IMR-90 (cell line): ENCODE measurements at regions not wholly inside any gene's neighbourhood (a gene's known extent, or its start where the extent isn't known, plus 50 kb on each side); places are given as distances from the start of the nearest gene placed in this dataset.

Experiments used
- ATAC-seq: fragments of 200-7000 bp; cut with Tn5 transposase; 2 replicates; pipeline ENCODE4 v1.9.1; 2020; ENCODE audit warnings: low read depth, mild to moderate bottlenecking, moderate library complexity
- BruUV-seq: library from RNA; stranded (reverse); fragments of 400-500 nt; replicated peaks from 2 replicates; lab custom pipeline; 2021; lab: Mats Ljungman, UMichigan
- CTCF ChIA-PET: fragments of 300-600 bp; formaldehyde crosslinking; extraction: SDS; loops from one replicate; lab custom pipeline; 2021; ENCODE audit warnings: antibody characterized with exemption; lab: Yijun Ruan, JAX
- POLR2A ChIA-PET: fragments of 300-600 bp; sonication (Branson Sonifier 250); formaldehyde crosslinking; loops from one replicate; lab custom pipeline; 2022; ENCODE audit warnings: antibody characterized with exemption; ENCODE audit not compliant: unreplicated experiment; lab: Charles Lee
- DNase-seq: peaks from one replicate; pipeline ENCODE4 v3.0.0; 2013
- H2AFZ ChIP-seq: replicated peaks from 2 replicates; pipeline ENCODE3; 2013; ENCODE audit warnings: low read length, mild to moderate bottlenecking; ENCODE audit not compliant: poor library complexity
- H2AK5ac ChIP-seq: 2 replicates; pipeline ENCODE4 v1.6.1; 2013; ENCODE audit warnings: low read depth, low read length, inconsistent platforms
- H2AK9ac ChIP-seq: replicated peaks from 2 replicates; pipeline ENCODE3; 2013; ENCODE audit warnings: mild to moderate bottlenecking, low read depth, low read length, moderate library complexity; ENCODE audit not compliant: poor library complexity
- H2BK120ac ChIP-seq: 2 replicates; pipeline ENCODE4 v1.6.1; 2013; ENCODE audit warnings: low read depth, low read length, inconsistent platforms
- H2BK15ac ChIP-seq: 3 replicates; pipeline ENCODE4 v1.6.1; 2013; ENCODE audit warnings: low read depth, low read length, inconsistent platforms
- H2BK20ac ChIP-seq: 2 replicates; pipeline ENCODE4 v1.6.1; 2013; ENCODE audit warnings: low read depth, mild to moderate bottlenecking, inconsistent platforms, low read length, moderate library complexity
- H2BK5ac ChIP-seq: 2 replicates; pipeline ENCODE4 v1.6.1; 2013; ENCODE audit warnings: mild to moderate bottlenecking, low read depth, low read length, inconsistent platforms; ENCODE audit not compliant: poor library complexity, severe bottlenecking
- H3K14ac ChIP-seq: replicated peaks from 2 replicates; pipeline ENCODE4 v1.6.1; 2013; ENCODE audit warnings: low read depth, low read length, inconsistent platforms
- H3K18ac ChIP-seq: 2 replicates; pipeline ENCODE4 v1.6.1; 2013; ENCODE audit warnings: low read depth, low read length, control low read depth
- H3K23ac ChIP-seq: 2 replicates; pipeline ENCODE4 v1.6.1; 2013; ENCODE audit warnings: low read depth, low read length, inconsistent platforms
- H3K27ac ChIP-seq: 2 replicates; pipeline ENCODE4 v1.5.1; 2013; ENCODE audit warnings: mild to moderate bottlenecking, control low read depth, low read length; ENCODE audit not compliant: insufficient read depth
- H3K27me3 ChIP-seq: 2 replicates; pipeline ENCODE4 v1.6.1; 2013; ENCODE audit warnings: low read length; ENCODE audit not compliant: control insufficient read depth, insufficient read depth
- H3K36me3 ChIP-seq: 2 replicates; pipeline ENCODE4 v1.6.1; 2013; ENCODE audit warnings: low read length, mixed read lengths; ENCODE audit not compliant: control insufficient read depth, insufficient read depth
- H3K4ac ChIP-seq: 2 replicates; pipeline ENCODE4 v1.6.1; 2013; ENCODE audit warnings: low read depth, low read length, inconsistent platforms
- H3K4me1 ChIP-seq: 2 replicates; pipeline ENCODE4 v1.6.1; 2013; ENCODE audit warnings: low read length, mixed read lengths; ENCODE audit not compliant: control insufficient read depth, insufficient read depth
- H3K4me2 ChIP-seq: 2 replicates; pipeline ENCODE4 v1.6.1; 2013; ENCODE audit warnings: low read depth, mild to moderate bottlenecking, control low read depth, low read length, moderate library complexity
- H3K4me3 ChIP-seq: 2 replicates; pipeline ENCODE4 v1.5.1; 2013; ENCODE audit warnings: low read depth, mild to moderate bottlenecking, control low read depth, low read length, moderate library complexity; ENCODE audit not compliant: insufficient read depth
- H3K56ac ChIP-seq: 2 replicates; pipeline ENCODE4 v1.6.1; 2013; ENCODE audit warnings: low read length, inconsistent platforms; ENCODE audit not compliant: insufficient read depth; ENCODE audit errors: extremely low read depth
- H3K79me1 ChIP-seq, 2 experiments: 2 replicates each; pipeline ENCODE4 v1.6.1; 2013; ENCODE audit warnings: low read length in 2 of 2, inconsistent platforms in 1 of 2, low read depth in 1 of 2
- H3K9ac ChIP-seq: 2 replicates; pipeline ENCODE4 v1.6.1; 2013; ENCODE audit warnings: low read depth, low read length, control low read depth
- H3K9me1 ChIP-seq: 2 replicates; pipeline ENCODE4 v1.6.1; 2013; ENCODE audit warnings: low read length, inconsistent platforms; ENCODE audit not compliant: insufficient read depth
- H3K9me3 ChIP-seq: 2 replicates; pipeline ENCODE4 v1.6.1; 2013; ENCODE audit warnings: low read length; ENCODE audit not compliant: control insufficient read depth, insufficient read depth
- H4K20me1 ChIP-seq: 2 replicates; pipeline ENCODE4 v1.6.1; 2013; ENCODE audit warnings: low read length, inconsistent platforms; ENCODE audit not compliant: insufficient read depth
- H4K5ac ChIP-seq: 2 replicates; pipeline ENCODE4 v1.6.1; 2013; ENCODE audit warnings: mild to moderate bottlenecking, low read depth, low read length, control low read depth
- H4K8ac ChIP-seq, 2 experiments: 2 replicates each; pipeline ENCODE4 v1.6.1; 2013; ENCODE audit warnings: low read depth in 2 of 2, low read length in 2 of 2, control low read depth in 1 of 2, inconsistent platforms in 1 of 2
- H4K91ac ChIP-seq: 2 replicates; pipeline ENCODE4 v1.6.1; 2013; ENCODE audit warnings: low read depth, low read length, inconsistent platforms; ENCODE audit not compliant: insufficient read depth
- BHLHE40 ChIP-seq: fragments of 150-350 bp; IDR thresholded peaks from 2 replicates; pipeline ENCODE4 v1.6.1; 2016; ENCODE audit warnings: mild to moderate bottlenecking, low read depth, low read length
- CEBPB ChIP-seq: IDR thresholded peaks from 2 replicates; pipeline ENCODE4 v1.6.1; 2012; ENCODE audit warnings: low read depth, low read length, improper control_type of control experiment
- CHD1 ChIP-seq: IDR thresholded peaks from 2 replicates; pipeline ENCODE4 v1.6.1; 2012; ENCODE audit warnings: low read depth, low read length, improper control_type of control experiment
- FOS ChIP-seq: fragments of 150-350 bp; IDR thresholded peaks from 2 replicates; pipeline ENCODE4 v1.6.1; 2016; ENCODE audit warnings: low read depth, low read length
- MAFK ChIP-seq: IDR thresholded peaks from 2 replicates; pipeline ENCODE4 v1.6.1; 2012; ENCODE audit warnings: low read depth, low read length, improper control_type of control experiment
- MAZ ChIP-seq: IDR thresholded peaks from 2 replicates; pipeline ENCODE4 v1.6.1; 2012; ENCODE audit warnings: low read depth, mild to moderate bottlenecking, low read length, improper control_type of control experiment, moderate library complexity, borderline replicate concordance
- MXI1 ChIP-seq: IDR thresholded peaks from 2 replicates; pipeline ENCODE4 v1.6.1; 2012; ENCODE audit warnings: low read depth, mild to moderate bottlenecking, low read length, moderate library complexity, borderline replicate concordance
- NFE2L2 ChIP-seq: fragments of 150-350 bp; IDR thresholded peaks from 2 replicates; pipeline ENCODE4 v1.6.1; 2016; ENCODE audit warnings: low read depth, mild to moderate bottlenecking, low read length
- POLR2A ChIP-seq: IDR thresholded peaks from 2 replicates; pipeline ENCODE4 v1.6.1; 2012; ENCODE audit warnings: mild to moderate bottlenecking, low read depth, low read length
- RAD21 ChIP-seq: IDR thresholded peaks from 2 replicates; pipeline ENCODE4 v1.6.1; 2012; ENCODE audit warnings: low read length, improper control_type of control experiment
- RCOR1 ChIP-seq: IDR thresholded peaks from 2 replicates; pipeline ENCODE4 v1.6.1; 2012; ENCODE audit warnings: mild to moderate bottlenecking, low read length, improper control_type of control experiment; ENCODE audit not compliant: insufficient replicate concordance
- RFX5 ChIP-seq: IDR thresholded peaks from 2 replicates; pipeline ENCODE4 v1.8.0; 2012; ENCODE audit warnings: low read depth, mild to moderate bottlenecking, low read length, moderate library complexity
- SMC3 ChIP-seq: fragments of 150-350 bp; IDR thresholded peaks from 2 replicates; pipeline ENCODE4 v1.6.1; 2016; ENCODE audit warnings: low read depth, mild to moderate bottlenecking, antibody characterized with exemption, low read length, moderate library complexity
- WGBS, 2 experiments: methylation state at CpG; one replicate each; pipeline versions ENCODE4 v1.1.5 to v1.1.7; 2013; ENCODE audit warnings: missing lambda C conversion rate in 2 of 2; ENCODE audit not compliant: insufficient read length in 1 of 2; ENCODE audit errors: extremely low coverage in 2 of 2; 5-methylcytosine and 5-hydroxymethylcytosine counted together
- dilution Hi-C: fragments of 300-500 bp; cut with HindIII; formaldehyde crosslinking; loops from one replicate; pipeline ENCODE4 v1.14.3; 2018; ENCODE audit warnings: low sequenced_read_pairs; ENCODE audit not compliant: unreplicated experiment
- in situ Hi-C: fragments of 300-500 bp; cut with MboI; formaldehyde crosslinking; loops from 3 replicates; pipeline ENCODE4 v1.14.3; 2019; ENCODE audit warnings: low sequenced_read_pairs, inconsistent platforms, mixed read lengths
- intact Hi-C: fragments of 100-400 bp; cut with micrococcal nuclease; formaldehyde crosslinking; loops from 2 replicates; pipeline ENCODE4 v1.10.0; 2022
- TF ChIP-seq, protein P1 (sequence below): fragments of 150-350 bp; IDR thresholded peaks from 2 replicates; pipeline ENCODE4 v1.6.1; 2016; ENCODE audit warnings: low read depth, mild to moderate bottlenecking, low read length, moderate library complexity, borderline replicate concordance
- TF ChIP-seq, protein P2 (sequence below): fragments of 150-350 bp; IDR thresholded peaks from 2 replicates; pipeline ENCODE4 v1.6.1; 2017; ENCODE audit warnings: mild to moderate bottlenecking, antibody characterized with exemption, low read length, low read depth
- TF ChIP-seq, protein P3 (sequence below): conservative IDR thresholded peaks from 2 replicates; pipeline ENCODE4 v1.5.1; 2012; ENCODE audit warnings: mild to moderate bottlenecking, low read depth, low read length, improper control_type of control experiment

DNA sequence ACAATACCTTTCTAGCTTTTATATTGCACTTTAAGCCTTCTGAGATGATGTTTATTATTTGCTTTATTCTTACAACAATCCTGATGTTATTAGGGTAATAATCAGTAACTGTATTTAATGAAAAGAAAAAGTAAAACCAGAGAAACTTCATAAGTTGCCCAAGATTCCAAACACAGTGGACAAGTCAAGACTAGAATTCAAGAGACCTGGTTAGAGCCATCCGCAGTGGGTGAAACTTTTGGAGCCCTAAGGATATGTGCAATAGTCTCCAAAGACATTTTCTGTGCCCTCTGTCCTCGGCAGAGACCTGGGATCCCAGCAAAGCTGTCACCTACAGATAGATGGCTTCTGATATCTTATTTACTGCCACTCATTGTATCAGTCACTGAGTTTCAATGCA, 106.8 kb upstream of the DPT start:
- no peaks in the 10 kb centered on the region for H3K36me3 ChIP-seq
- no TSS peak for BruUV-seq
- no peak overlapping the region for H3K9ac ChIP-seq
- no peaks in the 10 kb centered on the region for H4K20me1 ChIP-seq
- ATAC-seq (no peak), DNase-seq (no peak)
- no CpG with 5 or more reads among the region's 2 CpGs for WGBS, 2 experiments
- ChIA-PET CTCF (no interaction called here), POLR2A (no interaction called here)
- H2AK5ac ChIP-seq: no peak overlapping the region
- H3K4me3 ChIP-seq: no peak overlapping the region
- in situ Hi-C loops (no loop called here), intact Hi-C loops (no loop called here), dilution Hi-C loops (no loop called here)
- no peaks in the 10 kb centered on the region for H3K27me3 ChIP-seq
- no peak overlapping the region for H3K56ac ChIP-seq
- H2AFZ ChIP-seq: no peak overlapping the region
- H2AK9ac ChIP-seq: no peak overlapping the region
- H3K9me1 ChIP-seq: no peaks in the 10 kb centered on the region; the same call in 1 of the 2 replicates
- H4K8ac ChIP-seq: no peak overlapping the region
- no peak overlapping the region for H2BK120ac ChIP-seq
- no peaks in the 10 kb centered on the region for H3K9me3 ChIP-seq
- no peak overlapping the region for H2BK5ac ChIP-seq
- no peak overlapping the region for H2BK20ac ChIP-seq
- no peak overlapping the region for H4K5ac ChIP-seq
- H2BK15ac ChIP-seq: no peak overlapping the region
- no peak overlapping the region for H3K4ac ChIP-seq
- H4K91ac ChIP-seq: no peak overlapping the region
- TF ChIP-seq MXI1 (no peak), BHLHE40 (no peak), RCOR1 (no peak), MAFK (no peak), MAZ (no peak), SMC3 (no peak), RAD21 (no peak), FOS (no peak), RFX5 (no peak), CHD1 (no peak), NFE2L2 (no peak), CEBPB (no peak), POLR2A (no peak)
- TF ChIP-seq, protein P1, sequence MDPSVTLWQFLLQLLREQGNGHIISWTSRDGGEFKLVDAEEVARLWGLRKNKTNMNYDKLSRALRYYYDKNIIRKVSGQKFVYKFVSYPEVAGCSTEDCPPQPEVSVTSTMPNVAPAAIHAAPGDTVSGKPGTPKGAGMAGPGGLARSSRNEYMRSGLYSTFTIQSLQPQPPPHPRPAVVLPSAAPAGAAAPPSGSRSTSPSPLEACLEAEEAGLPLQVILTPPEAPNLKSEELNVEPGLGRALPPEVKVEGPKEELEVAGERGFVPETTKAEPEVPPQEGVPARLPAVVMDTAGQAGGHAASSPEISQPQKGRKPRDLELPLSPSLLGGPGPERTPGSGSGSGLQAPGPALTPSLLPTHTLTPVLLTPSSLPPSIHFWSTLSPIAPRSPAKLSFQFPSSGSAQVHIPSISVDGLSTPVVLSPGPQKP: no peak
- TF ChIP-seq, protein P2, sequence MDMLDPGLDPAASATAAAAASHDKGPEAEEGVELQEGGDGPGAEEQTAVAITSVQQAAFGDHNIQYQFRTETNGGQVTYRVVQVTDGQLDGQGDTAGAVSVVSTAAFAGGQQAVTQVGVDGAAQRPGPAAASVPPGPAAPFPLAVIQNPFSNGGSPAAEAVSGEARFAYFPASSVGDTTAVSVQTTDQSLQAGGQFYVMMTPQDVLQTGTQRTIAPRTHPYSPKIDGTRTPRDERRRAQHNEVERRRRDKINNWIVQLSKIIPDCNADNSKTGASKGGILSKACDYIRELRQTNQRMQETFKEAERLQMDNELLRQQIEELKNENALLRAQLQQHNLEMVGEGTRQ: no peak
- TF ChIP-seq, protein P3, sequence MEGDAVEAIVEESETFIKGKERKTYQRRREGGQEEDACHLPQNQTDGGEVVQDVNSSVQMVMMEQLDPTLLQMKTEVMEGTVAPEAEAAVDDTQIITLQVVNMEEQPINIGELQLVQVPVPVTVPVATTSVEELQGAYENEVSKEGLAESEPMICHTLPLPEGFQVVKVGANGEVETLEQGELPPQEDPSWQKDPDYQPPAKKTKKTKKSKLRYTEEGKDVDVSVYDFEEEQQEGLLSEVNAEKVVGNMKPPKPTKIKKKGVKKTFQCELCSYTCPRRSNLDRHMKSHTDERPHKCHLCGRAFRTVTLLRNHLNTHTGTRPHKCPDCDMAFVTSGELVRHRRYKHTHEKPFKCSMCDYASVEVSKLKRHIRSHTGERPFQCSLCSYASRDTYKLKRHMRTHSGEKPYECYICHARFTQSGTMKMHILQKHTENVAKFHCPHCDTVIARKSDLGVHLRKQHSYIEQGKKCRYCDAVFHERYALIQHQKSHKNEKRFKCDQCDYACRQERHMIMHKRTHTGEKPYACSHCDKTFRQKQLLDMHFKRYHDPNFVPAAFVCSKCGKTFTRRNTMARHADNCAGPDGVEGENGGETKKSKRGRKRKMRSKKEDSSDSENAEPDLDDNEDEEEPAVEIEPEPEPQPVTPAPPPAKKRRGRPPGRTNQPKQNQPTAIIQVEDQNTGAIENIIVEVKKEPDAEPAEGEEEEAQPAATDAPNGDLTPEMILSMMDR: no peak
- H3K14ac ChIP-seq: no peak overlapping the region
- no peaks in the 10 kb centered on the region for H3K79me1 ChIP-seq
- no peak overlapping the region for H3K4me2 ChIP-seq
- no peak overlapping the region for H3K18ac ChIP-seq
- H3K4me1 ChIP-seq: no peaks in the 10 kb centered on the region
- H3K23ac ChIP-seq: no peak overlapping the region
- no peak overlapping the region for H3K27ac ChIP-seq
